ENCODE measurements at regions not wholly inside any gene's neighbourhood (a gene's known extent, or its start where the extent isn't known, plus 50 kb on each side); places are given as distances from the start of the nearest gene placed in this dataset.
"Not testable (repeated sequence)": the region's sequence is repeated elsewhere in the genome, so short reads cannot be mapped to it uniquely, and the experiment has no call there.

GRCh38 chr4:137393044-137393443, 139.2 kb downstream of the PCDH18 start:
- no peak for DNase-seq

- no peak for DNase-seq
These were observed 141.6 kb downstream of the PCDH18 start for GRCh38 chr4:137390707-137391106.

- DNase-seq = no peak
These were observed 142.3 kb downstream of the PCDH18 start for GRCh38 chr4:137389911-137390520.

- DNase-seq = no peak
These were observed 144.4 kb downstream of the PCDH18 start for GRCh38 chr4:137387924-137388323.

GRCh38 chr4:137384476-137384875, 147.8 kb downstream of the PCDH18 start:
- DNase-seq = no peak

GRCh38 chr4:137378821-137379220, 153.5 kb downstream of the PCDH18 start:
- no peak for DNase-seq

- DNase-seq = no peak
These were observed 153.9 kb downstream of the PCDH18 start for GRCh38 chr4:137378393-137378792.

GRCh38 chr4:137376312-137376711, 156.0 kb downstream of the PCDH18 start:
- DNase-seq = no peak

- DNase-seq = no peak
These were observed 157.0 kb downstream of the PCDH18 start for GRCh38 chr4:137375111-137375850.

- no peak for DNase-seq
These were observed 161.6 kb downstream of the PCDH18 start for GRCh38 chr4:137370679-137371078.

- DNase-seq = no peak
These were observed 162.1 kb downstream of the PCDH18 start for GRCh38 chr4:137370206-137370633.

- DNase-seq = no peak
These were observed 164.7 kb downstream of the PCDH18 start for GRCh38 chr4:137367620-137368019.

GRCh38 chr4:137363496-137363895, 168.8 kb downstream of the PCDH18 start:
- no peak for DNase-seq

- no peak for DNase-seq
These were observed 170.4 kb downstream of the PCDH18 start for GRCh38 chr4:137361756-137362470.

- no peak for DNase-seq
These were observed 171.5 kb downstream of the PCDH18 start for GRCh38 chr4:137360761-137361160.

GRCh38 chr4:137359691-137360315, 172.5 kb downstream of the PCDH18 start:
- no peak for DNase-seq

- DNase-seq = not testable (repeated sequence)
These were observed 177.7 kb downstream of the PCDH18 start for GRCh38 chr4:137354562-137354961.

GRCh38 chr4:137347371-137347770, 184.9 kb downstream of the PCDH18 start:
- DNase-seq = no peak

GRCh38 chr4:137345597-137345996, 186.7 kb downstream of the PCDH18 start:
- DNase-seq = no peak

GRCh38 chr4:137343221-137343620, 189.1 kb downstream of the PCDH18 start:
- DNase-seq = no peak

- no peak for DNase-seq
These were observed 199.3 kb downstream of the PCDH18 start for GRCh38 chr4:137333031-137333430.

GRCh38 chr4:137312257-137312656, 220.0 kb downstream of the PCDH18 start:
- no peak for DNase-seq
